ENCODE measurements at regions not wholly inside any gene's neighbourhood (a gene's known extent, or its start where the extent isn't known, plus 50 kb on each side); places are given as distances from the start of the nearest gene placed in this dataset.

DNA sequence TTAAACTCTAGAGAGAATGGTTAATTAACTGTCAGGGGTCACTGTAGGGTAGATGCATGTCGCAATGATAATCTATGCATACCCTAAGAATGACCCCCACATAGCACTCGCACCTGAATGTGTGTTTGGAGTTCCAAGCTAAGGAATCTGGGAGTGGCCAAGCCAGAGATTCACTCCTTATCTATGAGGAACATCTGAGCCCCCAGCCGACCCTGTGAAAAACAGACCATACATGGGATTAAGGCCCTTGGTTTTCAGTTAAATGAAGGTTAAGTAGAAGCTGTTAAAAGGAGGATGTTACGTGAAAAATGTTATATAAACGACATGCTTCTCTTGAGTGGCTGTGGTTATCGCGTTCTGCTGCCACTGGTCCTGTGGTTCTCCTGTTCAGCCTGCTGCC is 147.2 kb downstream of the RELL1 start:
- Mint-ChIP-seq H3K4me1 (ENCODE audit: low read depth, unreplicated experiment) (peaks cover 36% of the 10 kb centered on the region), H3K27me3 (ENCODE audit: insufficient read depth, unreplicated experiment) (no peaks in the 10 kb centered on the region), H3K27ac (ENCODE audit: unreplicated experiment) (peak overlapping the region; percentile 15), H3K4me3 (ENCODE audit: unreplicated experiment) (peak overlapping the region; percentile 19), H3K9me3 (ENCODE audit: unreplicated experiment) (no peaks in the 10 kb centered on the region), H3K36me3 (ENCODE audit: insufficient read depth, unreplicated experiment) (no peaks in the 10 kb centered on the region)
- Histone ChIP-seq H3K9me3 (no peaks in the 10 kb centered on the region), H3K4me1 (peaks cover 72% of the 10 kb centered on the region), H3K4me3 (ENCODE audit: low read depth, low read length) (no peak overlapping the region), H3K27me3 (replicated peaks; ENCODE audit: control insufficient read depth, insufficient read depth, low read length) (no peaks in the 10 kb centered on the region), H3K36me3 (ENCODE audit: control insufficient read depth, insufficient read depth, low read length) (no peaks in the 10 kb centered on the region)
- ChIA-PET POLR2A (no interaction called here), CTCF (interaction anchor here (0.6 to 1.1 kb wide), 3 partner anchors 55 to 501 kb away, joined by 3 to 4 read pairs (median 3); no protein-coding TSS in a partner anchor)
- BruUV-seq (replicated peaks), result no TSS peak
- TF ChIP-seq, protein P1, sequence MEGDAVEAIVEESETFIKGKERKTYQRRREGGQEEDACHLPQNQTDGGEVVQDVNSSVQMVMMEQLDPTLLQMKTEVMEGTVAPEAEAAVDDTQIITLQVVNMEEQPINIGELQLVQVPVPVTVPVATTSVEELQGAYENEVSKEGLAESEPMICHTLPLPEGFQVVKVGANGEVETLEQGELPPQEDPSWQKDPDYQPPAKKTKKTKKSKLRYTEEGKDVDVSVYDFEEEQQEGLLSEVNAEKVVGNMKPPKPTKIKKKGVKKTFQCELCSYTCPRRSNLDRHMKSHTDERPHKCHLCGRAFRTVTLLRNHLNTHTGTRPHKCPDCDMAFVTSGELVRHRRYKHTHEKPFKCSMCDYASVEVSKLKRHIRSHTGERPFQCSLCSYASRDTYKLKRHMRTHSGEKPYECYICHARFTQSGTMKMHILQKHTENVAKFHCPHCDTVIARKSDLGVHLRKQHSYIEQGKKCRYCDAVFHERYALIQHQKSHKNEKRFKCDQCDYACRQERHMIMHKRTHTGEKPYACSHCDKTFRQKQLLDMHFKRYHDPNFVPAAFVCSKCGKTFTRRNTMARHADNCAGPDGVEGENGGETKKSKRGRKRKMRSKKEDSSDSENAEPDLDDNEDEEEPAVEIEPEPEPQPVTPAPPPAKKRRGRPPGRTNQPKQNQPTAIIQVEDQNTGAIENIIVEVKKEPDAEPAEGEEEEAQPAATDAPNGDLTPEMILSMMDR (IDR thresholded peaks at IDR 0.05; ENCODE audit: insufficient read depth in 1 of 2, low read depth in 1 of 2, low read length in 1 of 2, severe bottlenecking in 1 of 2, unreplicated experiment in 1 of 2), result no peak
- DNase-seq, result peak; percentile 49 to 81
- intact Hi-C loops (cut with micrococcal nuclease; ENCODE audit: unreplicated experiment), result loop anchor here (2.0 kb wide), 2 partner anchors 28 to 58 kb away; no protein-coding TSS in a partner anchor

DNA sequence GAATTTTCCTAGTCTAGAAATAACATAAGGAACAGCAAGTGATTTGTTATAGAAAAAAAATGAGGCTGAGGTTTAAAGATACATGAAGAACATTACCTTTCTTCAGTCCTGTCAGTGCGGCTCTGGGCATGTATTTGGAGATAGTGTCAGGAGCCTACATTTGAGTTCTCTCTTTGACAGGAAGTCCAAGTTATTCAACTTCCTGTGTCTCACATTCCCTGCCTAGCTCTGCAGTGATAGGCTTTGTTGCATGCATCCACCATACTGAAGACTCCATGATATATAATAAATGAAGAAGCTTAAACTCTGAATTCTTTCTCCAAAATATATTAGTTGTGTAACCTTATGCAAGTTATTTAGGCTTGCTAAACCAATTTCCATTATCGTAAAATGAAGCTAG is 148.7 kb downstream of the RELL1 start:
- Histone ChIP-seq H3K4me3 (ENCODE audit: low read depth, low read length) (no peak overlapping the region), H3K27me3 (replicated peaks; ENCODE audit: control insufficient read depth, insufficient read depth, low read length) (no peaks in the 10 kb centered on the region), H3K4me1 (peaks cover 67% of the 10 kb centered on the region), H3K9me3 (no peaks in the 10 kb centered on the region), H3K36me3 (ENCODE audit: control insufficient read depth, insufficient read depth, low read length) (no peaks in the 10 kb centered on the region)
- no peak overlapping the region for H3K4me3 Mint-ChIP-seq (ENCODE audit: unreplicated experiment)
- no peaks in the 10 kb centered on the region for H3K9me3 Mint-ChIP-seq (ENCODE audit: unreplicated experiment)
- peaks cover 29% of the 10 kb centered on the region for H3K4me1 Mint-ChIP-seq (ENCODE audit: low read depth, unreplicated experiment)
- no TSS peak for BruUV-seq (replicated peaks)
- no peaks in the 10 kb centered on the region for H3K36me3 Mint-ChIP-seq (ENCODE audit: insufficient read depth, unreplicated experiment)
- intact Hi-C loops (cut with micrococcal nuclease; ENCODE audit: unreplicated experiment), result no loop called here
- DNase-seq, result no peak
- POLR2A ChIA-PET, result no interaction called here
- TF ChIP-seq, protein P1 (IDR thresholded peaks at IDR 0.05; ENCODE audit: insufficient read depth in 1 of 2, low read depth in 1 of 2, low read length in 1 of 2, severe bottlenecking in 1 of 2, unreplicated experiment in 1 of 2), result no peak
- H3K27me3 Mint-ChIP-seq (ENCODE audit: insufficient read depth, unreplicated experiment), result no peaks in the 10 kb centered on the region
- CTCF ChIA-PET, result no interaction called here
- peak overlapping the region; percentile 15 for H3K27ac Mint-ChIP-seq (ENCODE audit: unreplicated experiment)

DNA sequence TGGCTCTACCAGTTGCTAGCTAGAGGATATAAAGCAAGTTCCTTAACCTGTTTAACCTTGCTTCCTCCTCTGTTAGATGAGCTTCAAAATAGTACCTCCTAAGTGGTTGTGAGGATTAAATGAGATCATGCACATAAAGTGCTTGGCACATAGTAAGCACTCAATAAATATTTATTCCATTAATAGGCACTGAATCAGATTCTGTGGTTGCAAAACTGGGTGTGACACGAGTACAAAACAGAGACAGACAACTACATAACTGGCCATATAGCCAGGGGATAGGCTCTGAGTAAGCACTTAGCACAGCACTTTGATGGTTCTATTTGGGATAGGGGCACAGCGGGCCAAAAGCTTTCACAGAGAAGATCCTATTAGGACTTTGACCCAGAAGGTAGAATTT is 150.3 kb downstream of the RELL1 start:
- Mint-ChIP-seq H3K27me3 (ENCODE audit: insufficient read depth, unreplicated experiment) (no peaks in the 10 kb centered on the region), H3K4me1 (ENCODE audit: low read depth, unreplicated experiment) (peaks cover 24% of the 10 kb centered on the region), H3K36me3 (ENCODE audit: insufficient read depth, unreplicated experiment) (no peaks in the 10 kb centered on the region), H3K9me3 (ENCODE audit: unreplicated experiment) (no peaks in the 10 kb centered on the region), H3K27ac (ENCODE audit: unreplicated experiment) (no peak overlapping the region), H3K4me3 (ENCODE audit: unreplicated experiment) (no peak overlapping the region)
- intact Hi-C loops (cut with micrococcal nuclease; ENCODE audit: unreplicated experiment), result no loop called here
- no peak overlapping the region for H3K4me3 ChIP-seq (ENCODE audit: low read depth, low read length)
- no peak for DNase-seq
- no peaks in the 10 kb centered on the region for H3K9me3 ChIP-seq
- BruUV-seq (replicated peaks), result no TSS peak
- peaks cover 54% of the 10 kb centered on the region for H3K4me1 ChIP-seq
- TF ChIP-seq, protein P1 (IDR thresholded peaks at IDR 0.05; ENCODE audit: insufficient read depth in 1 of 2, low read depth in 1 of 2, low read length in 1 of 2, severe bottlenecking in 1 of 2, unreplicated experiment in 1 of 2), result no peak
- H3K27me3 ChIP-seq (replicated peaks; ENCODE audit: control insufficient read depth, insufficient read depth, low read length), result no peaks in the 10 kb centered on the region
- no peaks in the 10 kb centered on the region for H3K36me3 ChIP-seq (ENCODE audit: control insufficient read depth, insufficient read depth, low read length)
- ChIA-PET POLR2A (no interaction called here), CTCF (interaction anchor here (0.6 kb wide), 1 partner anchor 35 kb away, joined by 3 read pairs; no protein-coding TSS in a partner anchor)
